ENCODE measurements at regions not wholly inside any gene's neighbourhood (a gene's known extent, or its start where the extent isn't known, plus 50 kb on each side); places are given as distances from the start of the nearest gene placed in this dataset.

- no peak for DNase-seq
These were observed 513.8 kb upstream of the POU3F3 start for GRCh38 chr2:104340162-104340561.

GRCh38 chr2:104340879-104341828 is 512.8 kb upstream of the POU3F3 start:
- no peak for DNase-seq

GRCh38 chr2:104344306-104344705 is 509.6 kb upstream of the POU3F3 start:
- DNase-seq: no peak

- DNase-seq: no peak
These were observed 508.9 kb upstream of the POU3F3 start for GRCh38 chr2:104344985-104345384.

GRCh38 chr2:104358122-104358521 is 495.8 kb upstream of the POU3F3 start:
- DNase-seq: no peak

GRCh38 chr2:104361414-104361813 is 492.5 kb upstream of the POU3F3 start:
- no peak for DNase-seq

- DNase-seq: no peak
These were observed 485.8 kb upstream of the POU3F3 start for GRCh38 chr2:104368089-104368488.

GRCh38 chr2:104371087-104371781 is 482.7 kb upstream of the POU3F3 start:
- no peak for DNase-seq

- no peak for DNase-seq
These were observed 478.7 kb upstream of the POU3F3 start for GRCh38 chr2:104375206-104375605.

GRCh38 chr2:104378853-104379374 is 475.0 kb upstream of the POU3F3 start:
- DNase-seq: peak; percentile 21

- DNase-seq: no peak
These were observed 469.0 kb upstream of the POU3F3 start for GRCh38 chr2:104384961-104385360.

GRCh38 chr2:104385743-104386142 is 468.2 kb upstream of the POU3F3 start:
- DNase-seq: no peak

GRCh38 chr2:104388296-104388695 is 465.6 kb upstream of the POU3F3 start:
- no peak for DNase-seq

GRCh38 chr2:104402825-104403224 is 451.1 kb upstream of the POU3F3 start:
- DNase-seq: no peak

- no peak for DNase-seq
These were observed 449.4 kb upstream of the POU3F3 start for GRCh38 chr2:104404526-104404925.

GRCh38 chr2:104405623-104406022 is 448.3 kb upstream of the POU3F3 start:
- DNase-seq: no peak

GRCh38 chr2:104406261-104406726 is 447.6 kb upstream of the POU3F3 start:
- no peak for DNase-seq

- DNase-seq: no peak
These were observed 446.3 kb upstream of the POU3F3 start for GRCh38 chr2:104407641-104408040.

- no peak for DNase-seq
These were observed 445.6 kb upstream of the POU3F3 start for GRCh38 chr2:104408266-104408665.

GRCh38 chr2:104410136-104410535 is 443.8 kb upstream of the POU3F3 start:
- DNase-seq: no peak

- no peak for DNase-seq
These were observed 441.5 kb upstream of the POU3F3 start for GRCh38 chr2:104412384-104412783.

- DNase-seq: no peak
These were observed 440.0 kb upstream of the POU3F3 start for GRCh38 chr2:104413890-104414289.

- no peak for DNase-seq
These were observed 438.6 kb upstream of the POU3F3 start for GRCh38 chr2:104415284-104415683.

All from T1000 (cell line).